ENCODE measurements at regions not wholly inside any gene's neighbourhood (a gene's known extent, or its start where the extent isn't known, plus 50 kb on each side); places are given as distances from the start of the nearest gene placed in this dataset.

DNA sequence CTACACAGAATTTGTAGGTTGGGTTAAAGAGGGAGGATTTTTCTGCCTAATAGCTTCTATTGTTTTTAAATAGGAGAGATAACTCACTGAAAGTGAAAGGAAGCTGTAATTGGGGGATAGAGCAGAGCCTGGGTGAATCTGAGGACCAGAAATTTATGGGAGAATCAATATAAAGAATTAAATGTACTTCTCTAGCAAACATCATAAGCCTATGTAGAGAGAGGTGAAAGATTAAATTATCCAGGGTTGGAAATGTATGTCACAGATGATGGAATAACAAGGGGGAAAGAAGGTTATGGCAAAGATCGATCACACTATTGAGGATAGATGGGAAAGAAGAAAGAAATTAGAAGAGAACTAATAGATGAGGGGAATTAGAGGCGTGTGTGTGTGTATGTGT, 104.4 kb upstream of the DCAF8L1 start:
- TF ChIP-seq POLR2A (IDR thresholded peaks at IDR 0.05) (no peak), POLR2AphosphoS5 (IDR thresholded peaks at IDR 0.05) (no peak), CTCF (IDR thresholded peaks at IDR 0.05) (no peak)

Data from transverse colon (tissue), 4 donors.